ENCODE measurements at regions not wholly inside any gene's neighbourhood (a gene's known extent, or its start where the extent isn't known, plus 50 kb on each side); places are given as distances from the start of the nearest gene placed in this dataset.

DNA sequence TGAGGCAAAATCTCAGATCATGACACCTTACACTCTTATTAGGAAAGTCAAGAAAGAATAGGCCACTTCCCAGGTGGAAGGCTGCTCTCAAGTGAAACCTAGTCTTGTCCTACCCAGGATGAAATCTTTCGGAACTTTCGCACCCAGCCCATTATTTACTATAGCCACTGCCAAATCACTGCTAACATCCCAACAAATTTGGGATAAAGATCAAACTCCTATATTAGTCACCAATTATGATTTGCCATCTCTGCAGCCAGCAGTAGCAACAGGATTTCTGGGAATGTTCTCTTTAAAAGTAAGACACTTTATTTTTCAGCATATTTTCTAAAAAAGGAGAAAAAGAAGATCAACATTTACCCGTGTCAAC is 224.6 kb downstream of the GAS1 start:
- TF ChIP-seq CTCF (IDR thresholded peaks at IDR 0.05), result no peak
- TF ChIP-seq EZH2 (IDR thresholded peaks at IDR 0.05; ENCODE audit: borderline replicate concordance, insufficient read depth, low read depth, low read length, poor library complexity, severe bottlenecking), result no peak
